ENCODE measurements at regions not wholly inside any gene's neighbourhood (a gene's known extent, or its start where the extent isn't known, plus 50 kb on each side); places are given as distances from the start of the nearest gene placed in this dataset.

DNA sequence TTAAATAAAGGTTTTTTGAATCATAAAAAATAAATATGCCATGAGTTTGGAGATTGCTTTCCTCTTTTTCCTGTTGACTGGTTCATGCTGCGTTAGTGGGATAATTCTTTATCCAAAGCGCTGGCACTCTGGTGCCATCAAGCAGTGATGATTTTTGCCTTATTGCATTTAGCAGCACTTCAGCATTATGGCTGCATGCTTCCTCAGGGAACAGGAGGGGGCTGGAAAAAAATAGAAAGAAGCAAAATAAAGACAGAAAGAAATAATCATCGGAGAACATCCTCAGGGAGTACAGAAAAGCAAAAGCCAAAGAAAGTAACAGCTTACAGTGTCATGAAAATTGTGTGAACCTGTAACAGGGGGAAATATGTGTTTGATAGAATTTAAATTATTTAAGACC, 1408.2 kb upstream of the PIK3C3 start:
- Histone ChIP-seq H3K4me1 (ENCODE audit: control insufficient read depth in 2 of 2, insufficient read depth in 2 of 2, low read length in 1 of 2) (no peaks in the 10 kb centered on the region), H3K9me3 (ENCODE audit: control insufficient read depth in 2 of 2, insufficient read depth in 1 of 2, low read depth in 1 of 2, low read length in 1 of 2) (no peaks in the 10 kb centered on the region), H3K4me3 (ENCODE audit: low read depth in 1 of 2, low read length in 2 of 2) (no peak overlapping the region), H3K27me3 (ENCODE audit: control insufficient read depth in 1 of 2, insufficient read depth in 2 of 2, low read length in 2 of 2) (no peaks in the 10 kb centered on the region), H3K36me3 (ENCODE audit: control insufficient read depth in 2 of 2, insufficient read depth in 2 of 2, low read length in 1 of 2) (no peaks in the 10 kb centered on the region), H3K27ac (ENCODE audit: low read depth in 2 of 2, low read length in 1 of 2) (no peak overlapping the region)
- WGBS, 2 donors: 86 to 87% methylated on average over 3 of the region's 3 CpGs

DNA sequence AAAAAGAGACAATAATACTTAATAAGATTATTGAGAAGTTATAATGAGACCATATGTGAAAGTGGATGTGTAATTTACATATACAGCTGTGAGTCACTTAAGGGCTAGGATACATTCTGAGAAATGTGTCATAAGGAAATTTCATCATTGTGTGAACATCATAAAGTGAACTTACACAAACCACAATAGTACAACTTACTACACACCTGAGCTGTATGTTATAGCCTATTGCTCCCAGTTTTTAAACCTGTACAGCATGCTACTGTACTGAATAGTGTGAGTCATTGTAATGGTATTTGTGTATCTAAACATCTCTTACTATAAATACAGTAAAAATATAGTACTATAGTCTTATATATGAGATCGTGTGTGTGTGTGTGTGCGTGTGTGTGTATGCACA, 1420.3 kb upstream of the PIK3C3 start:
- no peaks in the 10 kb centered on the region for H3K27me3 ChIP-seq (ENCODE audit: control insufficient read depth in 1 of 2, insufficient read depth in 2 of 2, low read length in 2 of 2)

DNA sequence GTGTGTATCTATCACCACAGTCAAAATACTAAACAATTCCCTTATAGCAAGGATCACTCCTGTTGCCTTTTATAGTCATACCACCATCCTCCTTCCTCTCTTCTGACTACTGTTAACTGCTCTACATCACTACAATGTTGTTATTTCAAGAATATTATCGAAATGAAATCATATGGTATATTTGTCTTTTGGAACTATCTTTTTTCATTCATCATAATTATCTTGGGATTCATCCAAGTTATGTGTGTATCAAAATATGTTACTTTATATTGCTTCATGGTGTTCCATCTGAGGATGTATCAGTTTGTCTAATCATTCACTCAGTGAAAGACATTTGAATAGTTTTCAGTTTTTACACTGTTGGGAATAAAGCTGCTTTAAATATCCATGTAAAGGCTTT, 1423.0 kb upstream of the PIK3C3 start:
- no peaks in the 10 kb centered on the region for H3K4me1 ChIP-seq (ENCODE audit: control insufficient read depth in 2 of 2, insufficient read depth in 2 of 2, low read length in 1 of 2)
- H3K9me3 ChIP-seq (ENCODE audit: control insufficient read depth in 2 of 2, insufficient read depth in 1 of 2, low read depth in 1 of 2, low read length in 1 of 2): no peaks in the 10 kb centered on the region
- H3K4me3 ChIP-seq (ENCODE audit: low read depth in 1 of 2, low read length in 2 of 2): no peak overlapping the region
- no peak overlapping the region for H3K27ac ChIP-seq (ENCODE audit: low read depth in 2 of 2, low read length in 1 of 2)
- no peaks in the 10 kb centered on the region for H3K27me3 ChIP-seq (ENCODE audit: control insufficient read depth in 1 of 2, insufficient read depth in 2 of 2, low read length in 2 of 2)
- 50 to 69% methylated on average over 1 of the region's 1 CpG for WGBS, 2 donors
- H3K36me3 ChIP-seq (ENCODE audit: control insufficient read depth in 2 of 2, insufficient read depth in 2 of 2, low read length in 1 of 2): no peaks in the 10 kb centered on the region

More for the DNA sequence above, 1420.3 kb upstream of the PIK3C3 start:
- Histone ChIP-seq H3K27ac (ENCODE audit: low read depth in 2 of 2, low read length in 1 of 2) (no peak overlapping the region), H3K36me3 (ENCODE audit: control insufficient read depth in 2 of 2, insufficient read depth in 2 of 2, low read length in 1 of 2) (no peaks in the 10 kb centered on the region), H3K4me3 (ENCODE audit: low read depth in 1 of 2, low read length in 2 of 2) (no peak overlapping the region), H3K9me3 (ENCODE audit: control insufficient read depth in 2 of 2, insufficient read depth in 1 of 2, low read depth in 1 of 2, low read length in 1 of 2) (no peaks in the 10 kb centered on the region), H3K4me1 (ENCODE audit: control insufficient read depth in 2 of 2, insufficient read depth in 2 of 2, low read length in 1 of 2) (no peaks in the 10 kb centered on the region)
- 59 to 88% methylated on average over 2 of the region's 2 CpGs for WGBS, 2 donors

DNA sequence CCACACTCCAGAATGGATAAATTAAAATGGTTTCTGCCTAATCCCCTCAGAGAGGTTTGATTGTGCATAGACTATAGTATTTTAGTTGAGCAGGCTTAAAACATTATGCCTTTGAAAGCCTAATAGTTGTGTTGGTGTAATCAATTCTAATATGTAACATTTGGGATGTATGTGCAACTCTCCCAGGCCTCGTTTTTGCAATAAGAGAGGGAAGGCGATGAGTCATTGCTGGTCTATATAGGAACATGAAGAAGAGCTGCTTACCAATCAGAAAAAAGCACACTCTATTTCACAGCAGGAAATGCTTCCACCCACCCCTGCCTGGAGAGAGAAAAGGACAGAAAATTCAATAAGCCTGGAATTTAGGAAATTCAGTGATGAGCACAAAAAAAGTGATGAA, 1424.0 kb upstream of the PIK3C3 start:
- H3K4me3 ChIP-seq (ENCODE audit: low read depth in 1 of 2, low read length in 2 of 2): no peak overlapping the region
- no peak overlapping the region for H3K27ac ChIP-seq (ENCODE audit: low read depth in 2 of 2, low read length in 1 of 2)
- H3K27me3 ChIP-seq (ENCODE audit: control insufficient read depth in 1 of 2, insufficient read depth in 2 of 2, low read length in 2 of 2): no peaks in the 10 kb centered on the region
- no peaks in the 10 kb centered on the region for H3K4me1 ChIP-seq (ENCODE audit: control insufficient read depth in 2 of 2, insufficient read depth in 2 of 2, low read length in 1 of 2)
- 57 to 63% methylated on average over 2 of the region's 2 CpGs for WGBS, 2 donors
- no peaks in the 10 kb centered on the region for H3K36me3 ChIP-seq (ENCODE audit: control insufficient read depth in 2 of 2, insufficient read depth in 2 of 2, low read length in 1 of 2)
- no peaks in the 10 kb centered on the region for H3K9me3 ChIP-seq (ENCODE audit: control insufficient read depth in 2 of 2, insufficient read depth in 1 of 2, low read depth in 1 of 2, low read length in 1 of 2)

DNA sequence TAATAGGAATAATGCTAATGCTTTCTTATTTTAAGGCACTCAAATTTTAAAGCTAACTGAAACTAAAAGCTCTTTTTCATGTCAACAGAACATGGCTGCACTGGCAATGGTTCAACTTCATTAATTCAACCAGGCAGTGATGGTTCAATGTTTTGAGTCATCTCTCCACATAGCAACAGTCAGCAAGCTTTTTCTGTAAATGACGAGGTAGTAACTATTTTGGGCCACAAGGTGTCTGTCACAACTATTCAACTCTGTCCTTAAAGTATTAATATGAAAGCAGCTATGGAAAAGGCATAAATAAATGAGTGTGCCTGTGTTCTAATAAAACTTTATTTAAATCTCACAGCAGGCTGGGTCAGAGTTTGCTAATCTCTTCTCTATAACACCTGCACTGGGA, 1425.6 kb upstream of the PIK3C3 start:
- Histone ChIP-seq H3K4me1 (ENCODE audit: control insufficient read depth in 2 of 2, insufficient read depth in 2 of 2, low read length in 1 of 2) (no peaks in the 10 kb centered on the region), H3K36me3 (ENCODE audit: control insufficient read depth in 2 of 2, insufficient read depth in 2 of 2, low read length in 1 of 2) (no peaks in the 10 kb centered on the region), H3K27me3 (ENCODE audit: control insufficient read depth in 1 of 2, insufficient read depth in 2 of 2, low read length in 2 of 2) (no peaks in the 10 kb centered on the region), H3K9me3 (ENCODE audit: control insufficient read depth in 2 of 2, insufficient read depth in 1 of 2, low read depth in 1 of 2, low read length in 1 of 2) (no peaks in the 10 kb centered on the region), H3K27ac (ENCODE audit: low read depth in 2 of 2, low read length in 1 of 2) (no peak overlapping the region), H3K4me3 (ENCODE audit: low read depth in 1 of 2, low read length in 2 of 2) (no peak overlapping the region)
- 41 to 48% methylated on average over 1 of the region's 1 CpG for WGBS, 2 donors

DNA sequence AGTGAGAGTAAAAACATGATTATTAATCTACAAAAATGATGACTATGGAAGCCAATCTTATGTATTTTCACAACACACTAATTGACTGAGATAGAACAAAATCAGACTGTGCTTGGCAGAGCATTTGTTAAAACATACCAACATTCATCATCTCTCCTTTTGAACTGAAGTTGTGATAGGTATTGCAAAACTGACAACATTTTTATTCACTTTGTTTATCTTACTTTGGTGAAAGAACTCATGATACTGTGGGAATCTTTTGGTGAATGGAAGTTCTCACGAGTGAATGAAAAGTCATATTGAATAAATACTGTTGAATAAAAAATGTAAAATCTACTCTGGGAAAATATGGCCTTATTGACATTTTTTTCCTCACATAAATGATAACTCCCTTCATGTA, 1430.2 kb upstream of the PIK3C3 start:
- no peak overlapping the region for H3K27ac ChIP-seq (ENCODE audit: low read depth in 2 of 2, low read length in 1 of 2)
- 44 to 51% methylated on average over 1 of the region's 1 CpG for WGBS, 2 donors
- H3K4me3 ChIP-seq (ENCODE audit: low read depth in 1 of 2, low read length in 2 of 2): no peak overlapping the region
- no peaks in the 10 kb centered on the region for H3K9me3 ChIP-seq (ENCODE audit: control insufficient read depth in 2 of 2, insufficient read depth in 1 of 2, low read depth in 1 of 2, low read length in 1 of 2)
- no peaks in the 10 kb centered on the region for H3K36me3 ChIP-seq (ENCODE audit: control insufficient read depth in 2 of 2, insufficient read depth in 2 of 2, low read length in 1 of 2)
- no peaks in the 10 kb centered on the region for H3K4me1 ChIP-seq (ENCODE audit: control insufficient read depth in 2 of 2, insufficient read depth in 2 of 2, low read length in 1 of 2)
- H3K27me3 ChIP-seq (ENCODE audit: control insufficient read depth in 1 of 2, insufficient read depth in 2 of 2, low read length in 2 of 2): no peaks in the 10 kb centered on the region

DNA sequence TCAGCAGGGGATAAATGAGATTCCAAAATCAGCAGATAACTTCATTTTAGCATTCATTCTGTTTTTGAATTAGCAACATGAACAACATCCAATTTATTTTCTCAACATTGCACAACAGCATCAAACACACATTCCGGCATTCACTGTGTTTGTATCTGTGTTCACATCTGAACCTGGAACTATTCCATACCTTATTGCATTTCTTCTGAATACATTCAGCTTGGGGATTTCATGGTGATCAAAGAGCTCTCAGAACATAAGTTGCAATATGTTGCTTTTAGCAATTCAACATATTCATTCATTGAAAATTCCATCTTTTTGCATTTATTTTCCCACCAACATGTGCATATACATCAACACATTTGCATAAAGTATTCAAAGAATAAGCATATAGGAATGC, 1431.7 kb upstream of the PIK3C3 start:
- no peaks in the 10 kb centered on the region for H3K9me3 ChIP-seq (ENCODE audit: control insufficient read depth in 2 of 2, insufficient read depth in 1 of 2, low read depth in 1 of 2, low read length in 1 of 2)
- H3K4me1 ChIP-seq (ENCODE audit: control insufficient read depth in 2 of 2, insufficient read depth in 2 of 2, low read length in 1 of 2): no peaks in the 10 kb centered on the region
- H3K4me3 ChIP-seq (ENCODE audit: low read depth in 1 of 2, low read length in 2 of 2): no peak overlapping the region
- WGBS, 2 donors: 88 to 93% methylated on average over 1 of the region's 1 CpG
- H3K27ac ChIP-seq (ENCODE audit: low read depth in 2 of 2, low read length in 1 of 2): no peak overlapping the region
- no peaks in the 10 kb centered on the region for H3K27me3 ChIP-seq (ENCODE audit: control insufficient read depth in 1 of 2, insufficient read depth in 2 of 2, low read length in 2 of 2)
- no peaks in the 10 kb centered on the region for H3K36me3 ChIP-seq (ENCODE audit: control insufficient read depth in 2 of 2, insufficient read depth in 2 of 2, low read length in 1 of 2)

DNA sequence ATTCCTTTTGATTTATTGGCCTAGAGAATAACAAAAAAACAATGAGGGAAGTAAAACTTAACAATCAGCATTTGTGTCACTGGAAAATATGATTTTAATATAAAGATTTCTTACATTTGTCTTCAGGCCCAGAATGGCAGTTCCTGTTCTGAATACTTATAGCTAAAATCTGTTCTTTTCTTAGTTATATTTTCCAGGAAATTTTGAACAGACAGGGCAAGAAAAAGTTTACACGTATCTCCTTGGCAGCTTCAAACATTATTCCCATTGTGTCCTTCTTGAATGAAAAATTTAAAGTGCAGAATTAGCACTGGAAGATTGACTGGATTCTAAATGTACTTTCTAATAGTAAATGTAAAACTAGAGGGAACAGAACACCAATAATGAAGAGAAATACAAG, 1454.0 kb upstream of the PIK3C3 start:
- H3K9me3 ChIP-seq (ENCODE audit: control insufficient read depth in 2 of 2, insufficient read depth in 1 of 2, low read depth in 1 of 2, low read length in 1 of 2): no peaks in the 10 kb centered on the region
- H3K4me1 ChIP-seq (ENCODE audit: control insufficient read depth in 2 of 2, insufficient read depth in 2 of 2, low read length in 1 of 2): no peaks in the 10 kb centered on the region
- no peak overlapping the region for H3K27ac ChIP-seq (ENCODE audit: low read depth in 2 of 2, low read length in 1 of 2)
- no peaks in the 10 kb centered on the region for H3K27me3 ChIP-seq (ENCODE audit: control insufficient read depth in 1 of 2, insufficient read depth in 2 of 2, low read length in 2 of 2)
- no peak overlapping the region for H3K4me3 ChIP-seq (ENCODE audit: low read depth in 1 of 2, low read length in 2 of 2)
- H3K36me3 ChIP-seq (ENCODE audit: control insufficient read depth in 2 of 2, insufficient read depth in 2 of 2, low read length in 1 of 2): no peaks in the 10 kb centered on the region
- 52 to 54% methylated on average over 1 of the region's 1 CpG for WGBS, 2 donors

DNA sequence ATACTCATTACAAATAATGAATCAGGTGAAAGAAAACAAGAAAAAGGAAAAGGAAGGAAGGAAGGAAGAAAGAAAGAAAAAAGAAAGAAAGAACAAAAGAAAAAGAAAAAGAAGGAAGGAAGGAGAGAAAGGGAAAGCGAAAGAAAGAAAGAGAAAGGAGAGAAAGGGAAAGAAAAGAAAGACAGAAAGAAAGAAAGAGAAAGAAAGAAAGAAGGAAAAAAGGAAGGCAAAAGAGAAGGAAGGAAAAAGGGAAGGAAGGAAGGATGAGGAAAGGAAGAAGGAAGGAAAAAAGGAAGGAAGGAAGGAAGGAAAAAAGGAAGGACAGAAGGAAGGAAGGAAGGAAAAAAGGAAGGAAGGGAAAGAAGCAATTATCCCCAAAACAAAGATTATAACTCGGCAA, 1460.4 kb upstream of the PIK3C3 start:
- WGBS, 2 donors: 83 to 84% methylated on average over 2 of the region's 2 CpGs
- no peaks in the 10 kb centered on the region for H3K27me3 ChIP-seq (ENCODE audit: control insufficient read depth in 1 of 2, insufficient read depth in 2 of 2, low read length in 2 of 2)
- no peaks in the 10 kb centered on the region for H3K4me1 ChIP-seq (ENCODE audit: control insufficient read depth in 2 of 2, insufficient read depth in 2 of 2, low read length in 1 of 2)
- H3K9me3 ChIP-seq (ENCODE audit: control insufficient read depth in 2 of 2, insufficient read depth in 1 of 2, low read depth in 1 of 2, low read length in 1 of 2): no peaks in the 10 kb centered on the region
- H3K36me3 ChIP-seq (ENCODE audit: control insufficient read depth in 2 of 2, insufficient read depth in 2 of 2, low read length in 1 of 2): no peaks in the 10 kb centered on the region
- no peak overlapping the region for H3K4me3 ChIP-seq (ENCODE audit: low read depth in 1 of 2, low read length in 2 of 2)
- H3K27ac ChIP-seq (ENCODE audit: low read depth in 2 of 2, low read length in 1 of 2): no peak overlapping the region

DNA sequence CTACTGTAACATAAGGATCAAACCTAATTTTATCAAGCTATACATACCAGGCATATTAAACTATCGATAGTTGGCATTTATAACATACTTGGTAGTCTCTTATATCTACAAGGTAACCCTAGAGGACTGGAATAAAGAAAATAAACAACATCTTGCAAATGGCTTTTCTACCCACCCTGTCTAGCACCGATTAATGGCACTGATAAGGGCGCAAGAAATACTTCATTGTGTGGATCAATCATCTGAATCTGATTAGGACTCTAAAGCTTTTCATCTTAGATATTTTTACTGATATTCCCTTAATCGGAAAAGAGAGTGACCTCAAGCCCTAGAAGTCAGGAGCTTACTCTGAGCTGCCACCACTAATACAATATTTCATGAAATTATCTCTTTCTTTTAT, 1461.7 kb upstream of the PIK3C3 start:
- no peaks in the 10 kb centered on the region for H3K36me3 ChIP-seq (ENCODE audit: control insufficient read depth in 2 of 2, insufficient read depth in 2 of 2, low read length in 1 of 2)
- H3K4me1 ChIP-seq (ENCODE audit: control insufficient read depth in 2 of 2, insufficient read depth in 2 of 2, low read length in 1 of 2): no peaks in the 10 kb centered on the region
- no peak overlapping the region for H3K27ac ChIP-seq (ENCODE audit: low read depth in 2 of 2, low read length in 1 of 2)
- no peaks in the 10 kb centered on the region for H3K9me3 ChIP-seq (ENCODE audit: control insufficient read depth in 2 of 2, insufficient read depth in 1 of 2, low read depth in 1 of 2, low read length in 1 of 2)
- no peak overlapping the region for H3K4me3 ChIP-seq (ENCODE audit: low read depth in 1 of 2, low read length in 2 of 2)
- no peaks in the 10 kb centered on the region for H3K27me3 ChIP-seq (ENCODE audit: control insufficient read depth in 1 of 2, insufficient read depth in 2 of 2, low read length in 2 of 2)
- WGBS, 2 donors: 77 to 80% methylated on average over 4 of the region's 4 CpGs

Measured in esophagus (tissue), 2 donors.